ENCODE measurements at regions not wholly inside any gene's neighbourhood (a gene's known extent, or its start where the extent isn't known, plus 50 kb on each side); places are given as distances from the start of the nearest gene placed in this dataset.

DNA sequence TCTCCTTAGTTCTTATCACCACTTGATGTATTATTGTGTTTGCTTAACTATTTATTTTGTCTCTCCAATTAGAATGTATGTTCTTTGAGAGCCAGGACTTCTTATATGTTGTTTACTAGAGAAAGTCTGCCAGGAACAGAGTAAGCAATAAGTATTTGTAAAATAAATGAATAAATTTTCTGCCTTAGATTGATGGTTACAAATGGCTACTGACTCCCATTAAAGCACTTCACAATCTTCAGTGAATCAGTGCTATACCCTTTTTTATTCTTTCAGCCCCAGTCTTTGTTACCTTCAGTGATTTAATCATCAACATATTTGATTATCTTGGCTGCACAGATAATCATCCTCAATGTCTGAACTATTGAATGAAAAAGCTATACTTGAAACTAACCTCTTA is 197.1 kb upstream of the TMEM196 start:
- TF ChIP-seq, protein P1, sequence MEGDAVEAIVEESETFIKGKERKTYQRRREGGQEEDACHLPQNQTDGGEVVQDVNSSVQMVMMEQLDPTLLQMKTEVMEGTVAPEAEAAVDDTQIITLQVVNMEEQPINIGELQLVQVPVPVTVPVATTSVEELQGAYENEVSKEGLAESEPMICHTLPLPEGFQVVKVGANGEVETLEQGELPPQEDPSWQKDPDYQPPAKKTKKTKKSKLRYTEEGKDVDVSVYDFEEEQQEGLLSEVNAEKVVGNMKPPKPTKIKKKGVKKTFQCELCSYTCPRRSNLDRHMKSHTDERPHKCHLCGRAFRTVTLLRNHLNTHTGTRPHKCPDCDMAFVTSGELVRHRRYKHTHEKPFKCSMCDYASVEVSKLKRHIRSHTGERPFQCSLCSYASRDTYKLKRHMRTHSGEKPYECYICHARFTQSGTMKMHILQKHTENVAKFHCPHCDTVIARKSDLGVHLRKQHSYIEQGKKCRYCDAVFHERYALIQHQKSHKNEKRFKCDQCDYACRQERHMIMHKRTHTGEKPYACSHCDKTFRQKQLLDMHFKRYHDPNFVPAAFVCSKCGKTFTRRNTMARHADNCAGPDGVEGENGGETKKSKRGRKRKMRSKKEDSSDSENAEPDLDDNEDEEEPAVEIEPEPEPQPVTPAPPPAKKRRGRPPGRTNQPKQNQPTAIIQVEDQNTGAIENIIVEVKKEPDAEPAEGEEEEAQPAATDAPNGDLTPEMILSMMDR (IDR thresholded peaks at IDR 0.05; ENCODE audit: extremely low read depth in 1 of 2, insufficient read depth in 1 of 2, low read depth in 1 of 2, low read length in 2 of 2), result no peak
- TF ChIP-seq POLR2AphosphoS5 (IDR thresholded peaks at IDR 0.05; ENCODE audit: insufficient read depth, low read depth, low read length), result no peak
